22Rv1 (cell line): ENCODE measurements at regions not wholly inside any gene's neighbourhood (a gene's known extent, or its start where the extent isn't known, plus 50 kb on each side); places are given as distances from the start of the nearest gene placed in this dataset.
A peak's percentile ranks its signal among the peaks of the same experiment; 100 is the strongest.

ENCODE experiments used
- H3K27ac ChIP-seq: fragments of 450-650 bp; 2 replicates; pipeline ENCODE4 v1.5.1; 2017
- ZFX ChIP-seq: fragments of 450-650 bp; IDR thresholded peaks from 2 replicates; pipeline ENCODE4 v1.6.1; 2017; ENCODE audit warnings: antibody characterized with exemption, borderline replicate concordance
- TF ChIP-seq, protein P1 (sequence below): fragments of 450-650 bp; IDR thresholded peaks from 2 replicates; pipeline ENCODE4 v1.5.1; 2017; ENCODE audit warnings: mild to moderate bottlenecking

DNA sequence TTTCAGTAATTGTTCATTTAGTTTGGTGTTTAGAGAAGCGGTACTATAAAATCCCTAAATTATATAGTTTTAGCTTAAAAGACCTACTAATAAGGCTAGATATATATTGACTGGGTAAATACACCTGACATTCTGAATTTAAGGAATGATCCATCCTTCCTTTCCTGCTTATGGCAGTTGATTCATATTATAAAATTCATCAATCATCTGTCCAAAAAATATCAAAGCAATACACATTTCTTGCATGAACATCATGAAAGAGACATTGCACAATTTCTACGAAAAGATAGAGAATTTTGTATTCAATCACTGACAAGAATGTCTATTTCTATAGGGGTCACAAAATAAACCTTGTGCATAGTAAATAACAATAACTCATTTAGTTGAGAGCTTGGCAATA, 514.9 kb downstream of the SLITRK6 start:
- TF ChIP-seq, protein P1, sequence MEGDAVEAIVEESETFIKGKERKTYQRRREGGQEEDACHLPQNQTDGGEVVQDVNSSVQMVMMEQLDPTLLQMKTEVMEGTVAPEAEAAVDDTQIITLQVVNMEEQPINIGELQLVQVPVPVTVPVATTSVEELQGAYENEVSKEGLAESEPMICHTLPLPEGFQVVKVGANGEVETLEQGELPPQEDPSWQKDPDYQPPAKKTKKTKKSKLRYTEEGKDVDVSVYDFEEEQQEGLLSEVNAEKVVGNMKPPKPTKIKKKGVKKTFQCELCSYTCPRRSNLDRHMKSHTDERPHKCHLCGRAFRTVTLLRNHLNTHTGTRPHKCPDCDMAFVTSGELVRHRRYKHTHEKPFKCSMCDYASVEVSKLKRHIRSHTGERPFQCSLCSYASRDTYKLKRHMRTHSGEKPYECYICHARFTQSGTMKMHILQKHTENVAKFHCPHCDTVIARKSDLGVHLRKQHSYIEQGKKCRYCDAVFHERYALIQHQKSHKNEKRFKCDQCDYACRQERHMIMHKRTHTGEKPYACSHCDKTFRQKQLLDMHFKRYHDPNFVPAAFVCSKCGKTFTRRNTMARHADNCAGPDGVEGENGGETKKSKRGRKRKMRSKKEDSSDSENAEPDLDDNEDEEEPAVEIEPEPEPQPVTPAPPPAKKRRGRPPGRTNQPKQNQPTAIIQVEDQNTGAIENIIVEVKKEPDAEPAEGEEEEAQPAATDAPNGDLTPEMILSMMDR: no peak
- no peak for TF ChIP-seq ZFX
- H3K27ac ChIP-seq: no peak overlapping the region

DNA sequence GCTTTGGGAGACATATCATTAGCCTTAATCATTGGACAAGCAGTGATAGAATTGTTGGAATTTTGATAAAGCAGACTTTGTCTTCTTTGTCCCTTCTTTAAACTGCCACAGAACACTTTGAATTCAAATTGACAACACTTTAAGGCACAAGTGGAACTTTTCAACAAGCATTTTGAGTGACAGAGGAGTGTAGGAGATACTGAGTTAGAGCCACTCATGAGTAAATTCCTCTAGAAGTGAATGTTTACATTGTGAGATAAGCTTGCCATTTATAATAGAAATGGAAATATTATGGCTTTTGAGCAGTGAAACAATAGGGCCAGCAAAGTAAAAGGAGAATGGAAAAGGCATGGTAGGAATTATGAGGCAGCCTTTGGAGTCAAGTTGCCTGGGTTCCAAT, 515.8 kb downstream of the SLITRK6 start:
- TF ChIP-seq, protein P1: no peak
- no peak for TF ChIP-seq ZFX

DNA sequence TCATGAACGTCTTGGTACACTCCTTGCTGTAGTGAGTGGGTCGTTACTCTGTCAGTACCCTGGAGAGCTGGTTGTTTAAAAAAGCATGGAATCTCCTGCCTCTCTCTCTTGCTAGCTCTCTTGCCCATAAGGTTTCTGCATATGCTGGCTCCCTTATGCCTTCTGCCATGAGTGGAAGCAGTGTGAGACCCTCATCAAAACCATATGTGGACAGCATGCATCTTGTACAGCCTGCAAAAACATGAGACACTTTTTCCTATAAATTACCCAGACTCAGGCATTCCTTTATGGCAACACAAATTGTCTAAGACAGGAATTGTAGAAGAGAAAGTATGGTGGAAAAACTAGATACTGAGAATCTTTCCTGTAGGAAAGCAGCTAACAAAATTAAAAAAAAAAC, 516.3 kb downstream of the SLITRK6 start:
- no peak overlapping the region for H3K27ac ChIP-seq
- TF ChIP-seq, protein P1: no peak
- no peak for TF ChIP-seq ZFX

More for the DNA sequence above, 515.8 kb downstream of the SLITRK6 start:
- no peak overlapping the region for H3K27ac ChIP-seq

DNA sequence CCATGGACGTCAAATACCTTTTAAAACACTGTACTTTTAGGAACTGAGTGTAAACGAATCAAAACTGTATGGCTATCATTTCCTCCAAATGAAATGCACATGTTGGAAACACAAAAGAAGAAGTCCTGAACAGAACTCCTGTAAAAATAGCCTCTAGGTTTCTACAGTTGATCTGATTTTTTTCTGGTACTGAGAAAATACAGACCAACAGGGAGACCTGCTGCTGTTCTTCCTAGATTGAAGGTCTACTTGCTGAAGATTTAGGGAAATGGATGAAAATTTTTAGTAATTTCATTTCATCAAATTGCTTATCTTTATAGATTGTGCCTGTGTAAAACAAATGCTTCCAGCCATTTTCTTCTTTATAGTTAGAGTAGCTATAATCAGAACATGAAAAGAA, 520.4 kb downstream of the SLITRK6 start:
- 0 out of 2 replicates have a peak overlapping the region, but pooled peaks have one; percentile 7 for H3K27ac ChIP-seq
- TF ChIP-seq, protein P1: no peak
- TF ChIP-seq ZFX: no peak

DNA sequence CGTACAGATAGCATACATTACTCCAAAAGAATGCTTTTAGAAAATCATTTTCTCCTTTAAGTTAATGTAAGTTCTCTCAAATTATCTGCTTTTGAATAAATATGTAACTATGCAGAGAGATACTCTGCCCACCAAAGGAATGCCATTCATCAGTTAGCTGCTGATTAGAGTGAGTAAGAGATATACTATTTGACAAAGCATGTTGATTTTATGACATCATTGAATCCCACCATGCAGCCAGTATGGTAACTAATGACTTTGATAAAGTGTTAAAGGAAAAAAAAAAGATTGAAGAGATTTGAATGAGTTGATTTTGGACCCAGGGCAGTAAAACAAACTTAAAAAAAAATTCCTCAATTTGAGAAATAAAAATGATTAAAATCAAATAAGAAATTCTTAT, 521.5 kb downstream of the SLITRK6 start:
- TF ChIP-seq, protein P1: no peak
- TF ChIP-seq ZFX: no peak
- H3K27ac ChIP-seq: no peak overlapping the region

DNA sequence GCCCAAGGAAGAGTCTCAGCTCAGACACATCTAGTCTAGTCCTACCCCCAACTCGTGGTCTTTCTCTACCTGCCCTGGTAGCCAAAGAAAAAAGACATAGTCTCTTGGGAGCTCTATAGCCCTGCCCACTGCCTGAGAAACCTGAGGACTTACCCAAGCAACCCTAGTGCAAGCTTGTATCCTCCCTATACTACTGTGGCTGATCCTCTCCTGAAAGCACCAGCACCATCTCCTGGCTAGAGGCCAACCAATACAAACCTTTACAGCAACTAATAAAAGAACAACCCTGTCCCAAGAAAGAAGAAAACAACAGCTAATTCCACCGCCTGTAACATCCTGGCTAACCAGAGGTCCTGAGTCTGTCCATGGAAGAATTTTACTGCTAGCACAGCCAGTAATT, 532.4 kb downstream of the SLITRK6 start:
- H3K27ac ChIP-seq: no peak overlapping the region
- no peak for TF ChIP-seq ZFX
- TF ChIP-seq, protein P1: no peak

DNA sequence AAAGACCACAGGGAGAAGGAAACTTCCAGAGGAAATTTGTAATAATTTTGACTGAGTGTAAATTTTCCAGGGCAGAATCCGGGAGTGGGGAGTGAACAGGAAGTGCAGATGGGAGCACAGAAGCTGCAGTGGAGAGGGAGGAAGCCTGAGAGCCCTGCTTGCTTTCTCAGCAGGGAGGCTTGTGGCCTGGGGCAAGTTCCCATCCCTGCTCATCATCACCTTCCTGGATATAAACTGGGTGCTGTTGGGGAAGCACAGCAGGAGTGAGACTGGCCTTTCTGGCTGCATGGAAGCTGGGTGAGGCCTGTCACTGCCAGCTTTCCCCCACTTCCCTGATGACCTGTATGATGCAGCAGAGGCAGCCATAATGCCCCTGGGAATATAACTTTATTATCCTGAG, 532.9 kb downstream of the SLITRK6 start:
- TF ChIP-seq, protein P1: no peak
- no peak for TF ChIP-seq ZFX
- no peak overlapping the region for H3K27ac ChIP-seq
